Caco-2 (cell line): ENCODE measurements at regions not wholly inside any gene's neighbourhood (a gene's known extent, or its start where the extent isn't known, plus 50 kb on each side); places are given as distances from the start of the nearest gene placed in this dataset.

Experiments used
- BruUV-seq: library from RNA; stranded (reverse); fragments of 400-500 nt; replicated peaks from 2 replicates; lab custom pipeline; 2021; lab: Mats Ljungman, UMichigan
- CTCF ChIA-PET: fragments of 300-600 bp; sonication (Branson Sonifier 250); formaldehyde crosslinking; loops from one replicate; lab custom pipeline; 2022; ENCODE audit warnings: antibody characterized with exemption; lab: Charles Lee
- POLR2A ChIA-PET: fragments of 300-600 bp; sonication (Branson Sonifier 250); formaldehyde crosslinking; loops from one replicate; lab custom pipeline; 2022; ENCODE audit warnings: antibody characterized with exemption; lab: Charles Lee
- DNase-seq, 2 experiments: peaks; one replicate each; pipeline versions ENCODE4 v3.0.0 to v3.0.0-alpha.2; 2020 to 2022
- H3K27me3 ChIP-seq: replicated peaks from 2 replicates; pipeline ENCODE4 v1.6.0; 2011; ENCODE audit warnings: low read length; ENCODE audit not compliant: control insufficient read depth, insufficient read depth
- H3K36me3 ChIP-seq: 2 replicates; pipeline ENCODE4 v1.5.1; 2011; ENCODE audit warnings: low read length; ENCODE audit not compliant: control insufficient read depth, insufficient read depth
- H3K4me1 ChIP-seq: fragments of 250-450 bp; sonication (Bioruptor Pico); 2 replicates; pipeline ENCODE4 v1.5.1; 2020; ENCODE audit warnings: mild to moderate bottlenecking
- H3K4me3 ChIP-seq: 2 replicates; pipeline ENCODE4 v1.5.1; 2011; ENCODE audit warnings: low read depth, mild to moderate bottlenecking, control low read depth, low read length
- H3K9me3 ChIP-seq: fragments of 250-450 bp; sonication (Bioruptor Pico); 2 replicates; pipeline ENCODE4 v1.5.1; 2020; ENCODE audit warnings: mild to moderate bottlenecking, moderate library complexity
- H3K27ac Mint-ChIP-seq: one replicate; pipeline ENCODE4 v1.8.0; 2022; ENCODE audit warnings: mixed read lengths; ENCODE audit not compliant: unreplicated experiment
- H3K27me3 Mint-ChIP-seq: one replicate; pipeline ENCODE4 v1.8.0; 2022; ENCODE audit warnings: mixed read lengths; ENCODE audit not compliant: insufficient read depth, unreplicated experiment
- H3K36me3 Mint-ChIP-seq: one replicate; pipeline ENCODE4 v1.8.0; 2022; ENCODE audit warnings: mild to moderate bottlenecking, mixed read lengths; ENCODE audit not compliant: insufficient read depth, unreplicated experiment
- H3K4me1 Mint-ChIP-seq: one replicate; pipeline ENCODE4 v1.8.0; 2022; ENCODE audit warnings: low read depth, mixed read lengths; ENCODE audit not compliant: unreplicated experiment
- H3K4me3 Mint-ChIP-seq: one replicate; pipeline ENCODE4 v1.8.0; 2022; ENCODE audit warnings: mild to moderate bottlenecking, moderate library complexity, mixed read lengths; ENCODE audit not compliant: unreplicated experiment
- H3K9me3 Mint-ChIP-seq: one replicate; pipeline ENCODE4 v1.8.0; 2022; ENCODE audit warnings: mixed read lengths; ENCODE audit not compliant: unreplicated experiment
- intact Hi-C: fragments of 100-400 bp; cut with micrococcal nuclease; formaldehyde crosslinking; loops from one replicate; pipeline ENCODE4 v1.10.0; 2022; ENCODE audit not compliant: unreplicated experiment
- TF ChIP-seq, protein P1 (sequence below), 2 experiments: fragments of 200-600 bp in 1 of 2; IDR thresholded peaks; 1 replicate in 1 of 2; 2 replicates in 1 of 2; pipeline versions ENCODE4 v1.5.1 to v1.8.0; 2011 to 2022; ENCODE audit warnings: antibody characterized with exemption in 1 of 2, control low read depth in 1 of 2, inconsistent platforms in 1 of 2, low read depth in 1 of 2, low read length in 1 of 2, mild to moderate bottlenecking in 1 of 2, moderate library complexity in 1 of 2; ENCODE audit not compliant: insufficient read depth in 1 of 2, severe bottlenecking in 1 of 2, unreplicated experiment in 1 of 2

- no peaks in the 10 kb centered on the region for H3K27me3 ChIP-seq
- BruUV-seq, result no TSS peak
- ChIA-PET CTCF (no interaction called here), POLR2A (no interaction called here)
- H3K36me3 ChIP-seq, result no peaks in the 10 kb centered on the region
- peaks cover 14% of the 10 kb centered on the region for H3K27me3 Mint-ChIP-seq
- H3K4me3 Mint-ChIP-seq, result no peak overlapping the region
- no peaks in the 10 kb centered on the region for H3K36me3 Mint-ChIP-seq
- H3K27ac Mint-ChIP-seq, result no peak overlapping the region
- DNase-seq, result no peak
- H3K4me1 ChIP-seq, result no peaks in the 10 kb centered on the region
- TF ChIP-seq, protein P1, sequence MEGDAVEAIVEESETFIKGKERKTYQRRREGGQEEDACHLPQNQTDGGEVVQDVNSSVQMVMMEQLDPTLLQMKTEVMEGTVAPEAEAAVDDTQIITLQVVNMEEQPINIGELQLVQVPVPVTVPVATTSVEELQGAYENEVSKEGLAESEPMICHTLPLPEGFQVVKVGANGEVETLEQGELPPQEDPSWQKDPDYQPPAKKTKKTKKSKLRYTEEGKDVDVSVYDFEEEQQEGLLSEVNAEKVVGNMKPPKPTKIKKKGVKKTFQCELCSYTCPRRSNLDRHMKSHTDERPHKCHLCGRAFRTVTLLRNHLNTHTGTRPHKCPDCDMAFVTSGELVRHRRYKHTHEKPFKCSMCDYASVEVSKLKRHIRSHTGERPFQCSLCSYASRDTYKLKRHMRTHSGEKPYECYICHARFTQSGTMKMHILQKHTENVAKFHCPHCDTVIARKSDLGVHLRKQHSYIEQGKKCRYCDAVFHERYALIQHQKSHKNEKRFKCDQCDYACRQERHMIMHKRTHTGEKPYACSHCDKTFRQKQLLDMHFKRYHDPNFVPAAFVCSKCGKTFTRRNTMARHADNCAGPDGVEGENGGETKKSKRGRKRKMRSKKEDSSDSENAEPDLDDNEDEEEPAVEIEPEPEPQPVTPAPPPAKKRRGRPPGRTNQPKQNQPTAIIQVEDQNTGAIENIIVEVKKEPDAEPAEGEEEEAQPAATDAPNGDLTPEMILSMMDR (IDR thresholded peaks at IDR 0.05; ENCODE audit: insufficient read depth in 1 of 2, low read depth in 1 of 2, low read length in 1 of 2, severe bottlenecking in 1 of 2, unreplicated experiment in 1 of 2), result no peak
- intact Hi-C loops, result no loop called here
- H3K4me3 ChIP-seq, result no peak overlapping the region
- no peaks in the 10 kb centered on the region for H3K4me1 Mint-ChIP-seq
- H3K9me3 Mint-ChIP-seq, result no peaks in the 10 kb centered on the region
- H3K9me3 ChIP-seq, result no peaks in the 10 kb centered on the region
Observed at GRCh38 chr7:9026121-9026520, 592.7 kb downstream of the NXPH1 start.

GRCh38 chr7:9028012-9028411, 594.6 kb downstream of the NXPH1 start:
- Histone ChIP-seq H3K36me3 (no peaks in the 10 kb centered on the region), H3K9me3 (no peaks in the 10 kb centered on the region), H3K27me3 (no peaks in the 10 kb centered on the region), H3K4me3 (no peak overlapping the region), H3K4me1 (no peaks in the 10 kb centered on the region)
- intact Hi-C loops, result no loop called here
- H3K27ac Mint-ChIP-seq, result no peak overlapping the region
- H3K36me3 Mint-ChIP-seq, result no peaks in the 10 kb centered on the region
- H3K4me1 Mint-ChIP-seq, result no peaks in the 10 kb centered on the region
- H3K27me3 Mint-ChIP-seq, result peaks cover 14% of the 10 kb centered on the region
- H3K9me3 Mint-ChIP-seq, result no peaks in the 10 kb centered on the region
- no peak overlapping the region for H3K4me3 Mint-ChIP-seq
- TF ChIP-seq, protein P1 (IDR thresholded peaks at IDR 0.05; ENCODE audit: insufficient read depth in 1 of 2, low read depth in 1 of 2, low read length in 1 of 2, severe bottlenecking in 1 of 2, unreplicated experiment in 1 of 2), result no peak
- BruUV-seq, result no TSS peak
- CTCF ChIA-PET, result no interaction called here
- no peak for DNase-seq
- POLR2A ChIA-PET, result no interaction called here

DNA sequence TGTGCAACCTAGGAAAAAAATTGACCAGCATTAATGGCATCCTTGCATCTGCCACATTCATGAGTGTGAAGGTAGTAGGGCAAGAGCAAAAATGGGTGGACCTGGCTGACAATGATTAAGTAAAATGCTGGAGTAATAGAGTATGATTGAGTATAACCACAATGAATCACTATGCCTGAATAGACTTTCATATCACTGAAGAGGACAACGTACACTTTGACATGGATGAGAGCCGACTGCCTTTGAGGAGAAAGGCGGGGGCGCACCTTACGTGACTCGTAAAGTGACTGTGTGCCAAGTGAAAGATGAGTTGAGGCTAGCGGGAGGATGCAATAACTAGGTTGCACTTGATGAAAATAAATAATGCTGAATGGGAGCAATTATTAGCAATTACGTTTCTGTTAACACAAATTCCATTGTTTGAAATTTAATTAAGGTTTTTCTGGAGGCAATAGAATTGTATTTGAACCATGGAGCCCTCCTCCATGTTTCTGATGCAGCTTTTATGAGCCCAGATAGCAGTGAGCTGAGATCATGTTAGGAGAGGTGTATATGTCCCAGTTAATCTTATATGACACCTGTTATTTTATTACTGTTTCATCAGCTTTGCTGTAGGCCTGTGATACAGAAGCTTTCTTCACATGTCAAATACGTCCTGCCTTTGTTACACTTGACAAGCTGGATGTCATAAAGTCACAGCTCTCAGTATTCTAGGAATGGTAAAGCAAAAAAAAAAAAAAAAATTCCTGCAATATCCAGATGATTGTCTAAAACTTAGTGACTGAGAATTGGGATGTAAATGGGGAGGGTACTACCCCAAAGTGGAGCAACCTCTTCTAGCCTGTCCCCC, 596.5 kb downstream of the NXPH1 start:
- H3K36me3 ChIP-seq, result no peaks in the 10 kb centered on the region
- ChIA-PET CTCF (no interaction called here), POLR2A (no interaction called here)
- H3K27me3 ChIP-seq, result no peaks in the 10 kb centered on the region
- H3K4me3 Mint-ChIP-seq, result no peak overlapping the region
- H3K4me3 ChIP-seq, result no peak overlapping the region
- no peaks in the 10 kb centered on the region for H3K9me3 Mint-ChIP-seq
- no peaks in the 10 kb centered on the region for H3K36me3 Mint-ChIP-seq
- intact Hi-C loops, result no loop called here
- H3K4me1 ChIP-seq, result no peaks in the 10 kb centered on the region
- no TSS peak for BruUV-seq
- H3K27ac Mint-ChIP-seq, result no peak overlapping the region
- H3K27me3 Mint-ChIP-seq, result peaks cover 14% of the 10 kb centered on the region
- TF ChIP-seq, protein P1 (IDR thresholded peaks at IDR 0.05; ENCODE audit: insufficient read depth in 1 of 2, low read depth in 1 of 2, low read length in 1 of 2, severe bottlenecking in 1 of 2, unreplicated experiment in 1 of 2), result no peak
- H3K4me1 Mint-ChIP-seq, result no peaks in the 10 kb centered on the region
- no peaks in the 10 kb centered on the region for H3K9me3 ChIP-seq
- DNase-seq, result no peak
